K562 (cell line): ENCODE measurements at regions not wholly inside any gene's neighbourhood (a gene's known extent, or its start where the extent isn't known, plus 50 kb on each side); places are given as distances from the start of the nearest gene placed in this dataset.

ENCODE experiments used
- ATAC-seq: fragments of 200-7000 bp; cut with Tn5 transposase; 3 replicates; pipeline ENCODE4 v1.9.1; 2020; ENCODE audit warnings: moderate library complexity
- BruUV-seq: library from RNA; stranded (reverse); fragments of 400-500 nt; replicated peaks from 2 replicates; lab custom pipeline; 2021; lab: Mats Ljungman, UMichigan
- CTCF ChIA-PET: fragments of 300-600 bp; formaldehyde crosslinking; extraction: SDS; loops from one replicate; lab custom pipeline; 2021; ENCODE audit warnings: low intra/inter-chr PET ratio; lab: Yijun Ruan, JAX
- POLR2A ChIA-PET: fragments of 300-600, 350-650 bp; sonication (Branson Sonifier 250); formaldehyde crosslinking; extraction: SDS; loops from one replicate; lab custom pipeline; 2021; ENCODE audit warnings: antibody characterized with exemption, inconsistent platforms; lab: Yijun Ruan, JAX
- DNase-seq, 4 experiments: peaks; one replicate each; pipeline versions ENCODE4 v3.0.0 to v3.0.0-alpha.2; 2011 to 2018; ENCODE audit warnings: low spot score in 3 of 4, mixed read lengths in 3 of 4; ENCODE audit errors: extremely low read depth in 1 of 4
- FAIRE-seq: peaks from 2 replicates; lab custom pipeline; 2011; peaks lifted over from hg19 to GRCh38; lab: Jason Lieb, UNC
- H2AFZ ChIP-seq: 2 replicates; pipeline ENCODE4 v1.6.0; 2011; ENCODE audit warnings: low read depth, low read length, control low read depth, inconsistent platforms
- H3K27ac ChIP-seq: fragments of 200-600 bp; 3 replicates; pipeline ENCODE4 v1.8.0; 2011; ENCODE audit warnings: low read depth, mild to moderate bottlenecking, control low read depth, inconsistent platforms, low read length, moderate library complexity, mixed read lengths; ENCODE audit errors: extremely low read depth
- H3K27me3 ChIP-seq, 2 experiments: fragments of 300-600 bp in 1 of 2; 2 replicates in 1 of 2; 3 replicates in 1 of 2; pipeline versions ENCODE4 v1.6.0 to v1.8.0; 2011; ENCODE audit warnings: inconsistent platforms in 2 of 2, low read length in 2 of 2, mild to moderate bottlenecking in 1 of 2, mixed read lengths in 1 of 2, moderate library complexity in 1 of 2; ENCODE audit not compliant: control insufficient read depth in 2 of 2, insufficient read depth in 2 of 2
- H3K36me3 ChIP-seq: fragments of 300-600 bp; 3 replicates; pipeline ENCODE4 v1.8.0; 2011; ENCODE audit warnings: mild to moderate bottlenecking, low read length, inconsistent platforms; ENCODE audit not compliant: control insufficient read depth, insufficient read depth
- H3K4me1 ChIP-seq, 2 experiments: fragments of 200-600 bp in 1 of 2; replicated peaks in 1 of 2; 2 replicates in 1 of 2; 3 replicates in 1 of 2; pipeline versions ENCODE4 v1.5.1 to v1.8.0; 2011; ENCODE audit warnings: inconsistent platforms in 2 of 2, low read length in 2 of 2, mild to moderate bottlenecking in 1 of 2, mixed read lengths in 1 of 2, moderate library complexity in 1 of 2; ENCODE audit not compliant: control insufficient read depth in 2 of 2, insufficient read depth in 2 of 2
- H3K4me2 ChIP-seq: 2 replicates; pipeline ENCODE4 v1.6.1; 2011; ENCODE audit warnings: low read length, control low read depth, inconsistent platforms, mixed read lengths; ENCODE audit not compliant: insufficient read depth
- H3K4me3 ChIP-seq: fragments of 200-600 bp; sonication (generic), shearing (Covaris generic); 2 replicates; pipeline ENCODE4 v1.5.1; 2016; ENCODE audit warnings: control low read depth, inconsistent platforms
- H3K79me2 ChIP-seq: fragments of 200-600 bp; 3 replicates; pipeline ENCODE4 v1.8.0; 2011; ENCODE audit warnings: low read length, inconsistent platforms; ENCODE audit not compliant: control insufficient read depth, insufficient read depth
- H3K9ac ChIP-seq, 2 experiments: 2 replicates each; pipeline versions ENCODE4 v1.6.0 to v1.6.1; 2011; ENCODE audit warnings: low read depth in 2 of 2, low read length in 2 of 2, control low read depth in 1 of 2, inconsistent platforms in 1 of 2, mild to moderate bottlenecking in 1 of 2, mixed read lengths in 1 of 2; ENCODE audit not compliant: insufficient read depth in 1 of 2
- H3K9me1 ChIP-seq: one replicate; pipeline ENCODE4 v1.6.0; 2011; ENCODE audit warnings: inconsistent platforms, mild to moderate bottlenecking, low read length, moderate library complexity; ENCODE audit not compliant: control insufficient read depth, insufficient read depth
- H3K9me3 ChIP-seq: replicated peaks from 2 replicates; pipeline ENCODE4 v1.5.1; 2011; ENCODE audit warnings: low read depth, low read length, inconsistent platforms; ENCODE audit not compliant: control insufficient read depth, insufficient read depth
- H4K20me1 ChIP-seq: replicated peaks from 2 replicates; pipeline ENCODE4 v1.6.1; 2011; ENCODE audit warnings: low read length, inconsistent platforms, mixed read lengths; ENCODE audit not compliant: control insufficient read depth, insufficient read depth
- DACH1 ChIP-seq: fragments of 450-650 bp; IDR thresholded peaks from 2 replicates; pipeline ENCODE4 v1.6.1; 2018; ENCODE audit not compliant: partially characterized antibody
- ELK3 ChIP-seq: fragments of 450-650 bp; formaldehyde crosslinking; IDR thresholded peaks from 2 replicates; pipeline ENCODE4 v1.4.0; 2020; ENCODE audit warnings: mild to moderate bottlenecking
- FOXP1 ChIP-seq: sonication (generic); formaldehyde crosslinking; IDR thresholded peaks from 2 replicates; pipeline ENCODE4 v1.8.0; 2022; ENCODE audit warnings: mild to moderate bottlenecking, missing genetic modification reagents
- HDAC2 ChIP-seq: fragments of 450-650 bp; IDR thresholded peaks from 2 replicates; pipeline ENCODE4 v1.6.1; 2016; ENCODE audit warnings: mild to moderate bottlenecking
- RBM17 ChIP-seq: fragments of 200-400 bp; formaldehyde crosslinking; IDR thresholded peaks from 2 replicates; pipeline ENCODE4 v1.6.1; 2017; ENCODE audit warnings: low read depth, mild to moderate bottlenecking, low read length, borderline replicate concordance
- REST ChIP-seq, 2 experiments: fragments of 450-650 bp; formaldehyde crosslinking in 1 of 2; IDR thresholded peaks; 2 replicates each; pipeline versions ENCODE4 v1.4.0 to v1.6.1; 2014 to 2020; ENCODE audit warnings: mild to moderate bottlenecking in 2 of 2, borderline replicate concordance in 1 of 2, low read depth in 1 of 2
- SIN3B ChIP-seq: fragments of 450-650 bp; IDR thresholded peaks from 2 replicates; pipeline ENCODE4 v1.6.1; 2017; ENCODE audit warnings: low read depth, mild to moderate bottlenecking, moderate library complexity
- TEAD4 ChIP-seq, 2 experiments: sonication (generic) in 1 of 2; formaldehyde crosslinking in 1 of 2; IDR thresholded peaks; 2 replicates each; pipeline versions ENCODE4 v1.6.1 to v1.8.0; 2012 to 2022; ENCODE audit warnings: borderline replicate concordance in 1 of 2, inconsistent platforms in 1 of 2, low read length in 1 of 2, mild to moderate bottlenecking in 1 of 2, missing genetic modification reagents in 1 of 2
- WGBS: fragments of 100-300 bp; shearing (Covaris generic); methylation state at CpG from one replicate; pipeline ENCODE4 v1.1.6; 2016; ENCODE audit warnings: low coverage, mixed read lengths; ENCODE audit not compliant: insufficient coverage; ENCODE audit errors: missing lambda C conversion rate; 5-methylcytosine and 5-hydroxymethylcytosine counted together
- in situ Hi-C: fragments of 300-500 bp; cut with MboI; formaldehyde crosslinking; loops from 4 replicates; pipeline ENCODE4 v1.15.0; 2018; ENCODE audit warnings: inconsistent platforms, mixed read lengths
- intact Hi-C: fragments of 100-400 bp; cut with micrococcal nuclease; formaldehyde crosslinking; loops from 2 replicates; pipeline ENCODE4 v1.14.2; 2022

DNA sequence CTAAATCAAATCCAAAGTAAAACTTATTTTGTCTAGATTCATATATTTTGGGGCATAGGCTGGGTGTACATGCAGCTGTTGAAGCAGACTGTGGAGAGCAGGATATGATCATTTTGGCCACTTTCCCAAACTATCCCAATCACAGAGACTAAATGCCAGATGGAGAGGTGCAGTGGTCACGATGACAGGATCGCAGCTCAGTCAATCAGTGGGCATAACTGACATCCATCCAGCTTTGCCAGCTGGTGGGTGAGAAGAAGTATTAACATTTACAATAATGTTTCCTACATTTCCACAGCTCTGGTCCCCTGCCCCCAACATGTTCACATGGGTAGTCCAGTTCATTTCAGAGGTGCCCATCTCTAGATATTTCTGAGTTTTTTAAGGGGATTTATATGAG lies 255.5 kb upstream of the SESN3 start (continued):
- TF ChIP-seq DACH1 (no peak), ELK3 (no peak), RBM17 (no peak), SIN3B (no peak), HDAC2 (no peak), TEAD4 (IDR thresholded peaks at IDR 0.05; ENCODE audit: low read length) (no peak), TEAD4 (CRISPR knock-in tag; IDR thresholded peaks at IDR 0.05; ENCODE audit: borderline replicate concordance) (no peak)

- no TSS peak for BruUV-seq
- Histone ChIP-seq H3K4me2 (no peak overlapping the region), H3K9ac (no peak overlapping the region), H3K4me1 (no peaks in the 10 kb centered on the region), H2AFZ (no peak overlapping the region), H3K9me1 (no peaks in the 10 kb centered on the region), H3K27me3 (peaks cover 3 to 8% of the 10 kb centered on the region in 2 experiments; a peak in 3 of 5 replicates), H3K27ac (no peak overlapping the region), H3K9me3 (no peaks in the 10 kb centered on the region), H3K4me3 (no peak overlapping the region), H3K36me3 (no peaks in the 10 kb centered on the region), H3K79me2 (no peaks in the 10 kb centered on the region), H4K20me1 (no peaks in the 10 kb centered on the region)
- ATAC-seq (no peak), FAIRE-seq (no peak), DNase-seq (no peak)
- intact Hi-C loops (no loop called here), in situ Hi-C loops (no loop called here)
- ChIA-PET CTCF (no interaction called here), POLR2A (interaction anchor here (0.6 kb wide), 1 partner anchor 58 kb away, joined by 3 read pairs; no protein-coding TSS in a partner anchor)
- whole genome bisulfite sequencing, result 21% methylated on average over 2 of the region's 2 CpGs
- no peak for TF ChIP-seq FOXP1 (CRISPR knock-in tag)
- TF ChIP-seq REST (IDR thresholded peaks at IDR 0.05; ENCODE audit: borderline replicate concordance), result peak; percentile 28; the same call in 1 of the 2 replicates
- TF ChIP-seq REST (CRISPR knock-in tag; IDR thresholded peaks at IDR 0.05; ENCODE audit: low read depth), result no peak
Measured at GRCh38 chr11:95485115-95485900, 254.3 kb upstream of the SESN3 start.
